ENCODE measurements at regions not wholly inside any gene's neighbourhood (a gene's known extent, or its start where the extent isn't known, plus 50 kb on each side); places are given as distances from the start of the nearest gene placed in this dataset.

DNA sequence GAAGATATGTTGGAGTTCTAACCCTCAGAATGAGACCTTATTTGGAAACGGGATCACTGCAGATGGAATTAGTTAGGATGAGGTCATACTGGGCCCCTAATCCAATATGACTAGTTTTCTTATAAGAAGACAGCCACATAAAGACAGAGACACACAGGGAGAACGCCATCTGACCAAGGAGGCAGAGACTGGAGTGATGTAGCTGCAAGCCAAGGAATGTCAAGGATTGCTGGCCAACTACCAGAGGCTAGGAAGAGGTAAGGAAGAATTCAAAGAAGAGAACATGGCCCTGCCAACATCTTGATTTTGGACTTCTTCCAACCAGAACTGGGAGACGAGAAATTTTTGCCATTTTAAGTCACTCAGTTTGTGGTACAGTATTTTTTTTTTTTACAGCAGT lies 152.8 kb upstream of the DIPK2B start:
- Histone ChIP-seq H2AK5ac (ENCODE audit: low read depth, low read length) (no peak overlapping the region), H2BK20ac (ENCODE audit: low read depth, low read length) (no peak overlapping the region), H3K4me2 (ENCODE audit: low read depth, low read length) (no peak overlapping the region), H4K20me1 (ENCODE audit: insufficient read depth, low read length) (no peaks in the 10 kb centered on the region), H3K4me3 (ENCODE audit: insufficient read depth, low read depth, low read length) (no peak overlapping the region), H3K4me1 (ENCODE audit: control insufficient read depth, insufficient read depth, low read length) (peaks cover 6% of the 10 kb centered on the region), H3K27me3 (ENCODE audit: control insufficient read depth, insufficient read depth, low read length) (no peaks in the 10 kb centered on the region), H4K8ac (ENCODE audit: low read depth in 2 of 2, low read length in 2 of 2) (no peak overlapping the region), H3K23ac (ENCODE audit: low read depth, low read length) (no peak overlapping the region), H2BK120ac (ENCODE audit: low read depth, low read length) (no peak overlapping the region), H3K9me3 (ENCODE audit: control insufficient read depth, insufficient read depth, low read length) (peaks cover 2% of the 10 kb centered on the region), H3K14ac (replicated peaks; ENCODE audit: low read depth, low read length) (no peak overlapping the region), H2AK9ac (replicated peaks; ENCODE audit: low read depth, low read length, poor library complexity) (no peak overlapping the region), H2AFZ (replicated peaks; ENCODE audit: low read length, poor library complexity) (no peak overlapping the region), H3K27ac (ENCODE audit: insufficient read depth, low read length) (no peak overlapping the region), H3K9ac (ENCODE audit: low read depth, low read length) (no peak overlapping the region), H4K5ac (ENCODE audit: low read depth, low read length) (no peak overlapping the region), H3K79me1 (ENCODE audit: low read depth in 1 of 2, low read length in 2 of 2) (no peaks in the 10 kb centered on the region), H2BK5ac (ENCODE audit: low read depth, low read length, poor library complexity, severe bottlenecking) (no peak overlapping the region), H3K4ac (ENCODE audit: low read depth, low read length) (no peak overlapping the region), H3K9me1 (ENCODE audit: insufficient read depth, low read length) (peaks cover 4% of the 10 kb centered on the region), H3K56ac (ENCODE audit: extremely low read depth, insufficient read depth, low read length) (no peak overlapping the region), H4K91ac (ENCODE audit: insufficient read depth, low read depth, low read length) (no peak overlapping the region), H3K36me3 (ENCODE audit: control insufficient read depth, insufficient read depth, low read length) (no peaks in the 10 kb centered on the region), H2BK15ac (ENCODE audit: low read depth, low read length) (no peak overlapping the region), H3K18ac (ENCODE audit: low read depth, low read length) (no peak overlapping the region)
- TF ChIP-seq, protein P1, sequence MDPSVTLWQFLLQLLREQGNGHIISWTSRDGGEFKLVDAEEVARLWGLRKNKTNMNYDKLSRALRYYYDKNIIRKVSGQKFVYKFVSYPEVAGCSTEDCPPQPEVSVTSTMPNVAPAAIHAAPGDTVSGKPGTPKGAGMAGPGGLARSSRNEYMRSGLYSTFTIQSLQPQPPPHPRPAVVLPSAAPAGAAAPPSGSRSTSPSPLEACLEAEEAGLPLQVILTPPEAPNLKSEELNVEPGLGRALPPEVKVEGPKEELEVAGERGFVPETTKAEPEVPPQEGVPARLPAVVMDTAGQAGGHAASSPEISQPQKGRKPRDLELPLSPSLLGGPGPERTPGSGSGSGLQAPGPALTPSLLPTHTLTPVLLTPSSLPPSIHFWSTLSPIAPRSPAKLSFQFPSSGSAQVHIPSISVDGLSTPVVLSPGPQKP (IDR thresholded peaks at IDR 0.05; ENCODE audit: borderline replicate concordance, low read depth, low read length) = no peak
- TF ChIP-seq POLR2A (IDR thresholded peaks at IDR 0.05; ENCODE audit: low read depth, low read length) = no peak
- TF ChIP-seq CEBPB (IDR thresholded peaks at IDR 0.05; ENCODE audit: low read depth, low read length) = no peak
- TF ChIP-seq SMC3 (IDR thresholded peaks at IDR 0.05; ENCODE audit: low read depth, low read length) = no peak
- TF ChIP-seq RCOR1 (IDR thresholded peaks at IDR 0.05; ENCODE audit: insufficient replicate concordance, low read length) = no peak
- TF ChIP-seq CHD1 (IDR thresholded peaks at IDR 0.05; ENCODE audit: low read depth, low read length) = no peak
- no peak for TF ChIP-seq CTCF (conservative IDR thresholded peaks at IDR 0.05; ENCODE audit: low read depth, low read length)
- TF ChIP-seq RAD21 (IDR thresholded peaks at IDR 0.05; ENCODE audit: low read length) = no peak
- no CpG with 5 or more reads among the region's 3 CpGs for WGBS, 2 experiments (ENCODE audit: extremely low coverage in 2 of 2, insufficient read length in 1 of 2)
- BruUV-seq (replicated peaks) = no TSS peak
- intact Hi-C loops (cut with micrococcal nuclease) = no loop called here
- in situ Hi-C loops (cut with MboI; ENCODE audit: low sequenced_read_pairs) = no loop called here
- dilution Hi-C loops (cut with HindIII; ENCODE audit: low sequenced_read_pairs, unreplicated experiment) = no loop called here
- POLR2A ChIA-PET (ENCODE audit: unreplicated experiment) = no interaction called here
- CTCF ChIA-PET = interaction anchor here (0.7 kb wide), 1 partner anchor 113 kb away, joined by 7 read pairs; no protein-coding TSS in a partner anchor
- no peak for ATAC-seq (ENCODE audit: low read depth)
- DNase-seq = no peak

Measured in IMR-90 (cell line).